ENCODE measurements at regions not wholly inside any gene's neighbourhood (a gene's known extent, or its start where the extent isn't known, plus 50 kb on each side); places are given as distances from the start of the nearest gene placed in this dataset.

- no peaks in the 10 kb centered on the region for H3K27me3 ChIP-seq (ENCODE audit: control insufficient read depth in 1 of 2, insufficient read depth in 2 of 2, low read length in 2 of 2)
- BruUV-seq (replicated peaks), result no TSS peak
- no peaks in the 10 kb centered on the region for H3K4me1 ChIP-seq (ENCODE audit: insufficient read depth, low read length)
- no peaks in the 10 kb centered on the region for H3K9me3 ChIP-seq (ENCODE audit: low read length)
- H2AFZ ChIP-seq (ENCODE audit: low read length), result no peak overlapping the region
- H3K79me2 ChIP-seq (ENCODE audit: insufficient read depth, low read length), result no peaks in the 10 kb centered on the region
- DNase-seq (ENCODE audit: low spot score) (no peak), FAIRE-seq (no peak), ATAC-seq (no peak)
- TF ChIP-seq ZUFSP (CRISPR knock-in tag; IDR thresholded peaks at IDR 0.05; ENCODE audit: borderline replicate concordance), result no peak
- no peak for TF ChIP-seq ZNF639 (CRISPR knock-in tag; conservative IDR thresholded peaks at IDR 0.05)
- no peak for TF ChIP-seq HNRNPL (IDR thresholded peaks at IDR 0.05; ENCODE audit: low read depth, low read length)
- no peak for TF ChIP-seq SMARCE1 (IDR thresholded peaks at IDR 0.05; ENCODE audit: borderline replicate concordance)
- TF ChIP-seq CSRNP1 (CRISPR knock-in tag; IDR thresholded peaks at IDR 0.05), result no peak
- TF ChIP-seq LCORL (IDR thresholded peaks at IDR 0.05), result no peak
- no peak for TF ChIP-seq LCORL (CRISPR knock-in tag; IDR thresholded peaks at IDR 0.05)
- no peak for TF ChIP-seq FUBP1 (CRISPR knock-in tag; IDR thresholded peaks at IDR 0.05; ENCODE audit: borderline replicate concordance)
- TF ChIP-seq ZNF773 (CRISPR knock-in tag; IDR thresholded peaks at IDR 0.05; ENCODE audit: borderline replicate concordance), result no peak
- TF ChIP-seq CBX2 (IDR thresholded peaks at IDR 0.05; ENCODE audit: low read depth, low read length), result no peak
- TF ChIP-seq CBX2 (CRISPR knock-in tag; IDR thresholded peaks at IDR 0.05; ENCODE audit: low read depth), result no peak
- no peak for TF ChIP-seq ZBTB7B (CRISPR knock-in tag; IDR thresholded peaks at IDR 0.05)
- TF ChIP-seq DR1 (CRISPR knock-in tag; IDR thresholded peaks at IDR 0.05), result no peak
- no peak for TF ChIP-seq SETDB1 (CRISPR knock-in tag; IDR thresholded peaks at IDR 0.05; ENCODE audit: borderline replicate concordance)
- TF ChIP-seq ZNF572 (CRISPR knock-in tag; IDR thresholded peaks at IDR 0.05), result no peak
- no peak for TF ChIP-seq SIX1 (CRISPR knock-in tag; IDR thresholded peaks at IDR 0.05; ENCODE audit: borderline replicate concordance)
- TF ChIP-seq BCL3 (CRISPR knock-in tag; IDR thresholded peaks at IDR 0.05), result no peak
- TF ChIP-seq RELA (CRISPR knock-in tag; IDR thresholded peaks at IDR 0.05), result no peak
- in situ Hi-C loops (cut with HindIII; ENCODE audit: extremely low pct_ligation_motif_present, low pct_unique_long_range_greater_than_20kb) (no loop called here), intact Hi-C loops (cut with micrococcal nuclease; ENCODE audit: unreplicated experiment) (no loop called here)
- no peak overlapping the region for H3K4me2 ChIP-seq (ENCODE audit: low read depth, low read length)
- 1% methylated on average over 3 of the region's 3 CpGs for WGBS (ENCODE audit: low lambda C conversion rate)
- no peaks in the 10 kb centered on the region for H4K20me1 ChIP-seq (ENCODE audit: insufficient read depth, low read length)
- H3K9ac ChIP-seq (ENCODE audit: insufficient read depth, low read depth, low read length), result no peak overlapping the region
- H3K36me3 ChIP-seq (replicated peaks in 1 of 2; ENCODE audit: control insufficient read depth in 1 of 2, insufficient read depth in 2 of 2, low read length in 2 of 2), result no peaks in the 10 kb centered on the region
- no peak overlapping the region for H3K4me3 ChIP-seq (replicated peaks in 1 of 3; ENCODE audit: insufficient read depth in 1 of 3, low read depth in 2 of 3, low read length in 3 of 3)
- CTCF ChIA-PET (ENCODE audit: low intra/inter-chr PET ratio, low total read pairs), result no interaction called here
- H3K27ac ChIP-seq (ENCODE audit: extremely low read length, insufficient read depth, low read length), result no peak overlapping the region
- POLR2A ChIA-PET, result no interaction called here
These were observed 500.9 kb upstream of the PTBP2 start for GRCh38 chr1:96220651-96221050.
